Esophagus muscularis mucosa (tissue), 4 donors: ENCODE measurements at regions not wholly inside any gene's neighbourhood (a gene's known extent, or its start where the extent isn't known, plus 50 kb on each side); places are given as distances from the start of the nearest gene placed in this dataset.
"Not testable (repeated sequence)": the region's sequence is repeated elsewhere in the genome, so short reads cannot be mapped to it uniquely, and the experiment has no call there.

Source experiments
- DNase-seq: peaks from one replicate; pipeline ENCODE4 v3.0.0-alpha.2; 2017; ENCODE audit errors: extremely low spot score
- H3K27ac ChIP-seq, 4 donors: fragments of 200-600 bp; sonication (generic); replicated peaks in 1 of 4; 1 replicate in 3 of 4; 2 replicates in 1 of 4; pipeline ENCODE4 v1.5.1; 2016 to 2019; ENCODE audit warnings: mild to moderate bottlenecking in 1 of 4
- H3K27me3 ChIP-seq, 4 donors: fragments of 200-600 bp; sonication (generic); one replicate each; pipeline versions ENCODE4 v1.5.1 to v1.6.0; 2016 to 2019
- H3K36me3 ChIP-seq, 4 donors: fragments of 200-600 bp; sonication (generic); one replicate each; pipeline ENCODE4 v1.5.1; 2016 to 2019
- H3K4me1 ChIP-seq, 4 donors: fragments of 200-600 bp; sonication (generic); one replicate each; pipeline ENCODE4 v1.5.1; 2016 to 2019
- H3K4me3 ChIP-seq, 4 donors: fragments of 200-600 bp; sonication (generic); 1 replicate in 2 of 4; 2 replicates in 2 of 4; pipeline ENCODE4 v1.5.1; 2016 to 2019; ENCODE audit warnings: mild to moderate bottlenecking in 4 of 4, moderate library complexity in 1 of 4
- H3K9me3 ChIP-seq, 4 donors: fragments of 200-600 bp; sonication (generic); 1 replicate in 3 of 4; 2 replicates in 1 of 4; pipeline ENCODE4 v1.5.1; 2016 to 2019
- EP300 ChIP-seq: sonication (generic); formaldehyde crosslinking; IDR thresholded peaks from one replicate; pipeline ENCODE4 v1.6.1; 2017; ENCODE audit warnings: antibody characterized with exemption
- POLR2A ChIP-seq: fragments of 450-650 bp; IDR thresholded peaks from one replicate; pipeline ENCODE4 v1.6.1; 2017; ENCODE audit warnings: antibody characterized with exemption, moderate library complexity, mild to moderate bottlenecking, low read depth
- POLR2AphosphoS5 ChIP-seq, 2 donors: sonication (generic); formaldehyde crosslinking; IDR thresholded peaks; one replicate each; pipeline ENCODE4 v1.6.1; 2017; ENCODE audit warnings: antibody characterized with exemption in 2 of 2
- WGBS: methylation state at CpG from one replicate; pipeline ENCODE4 v1.1.5; 2018; 5-methylcytosine and 5-hydroxymethylcytosine counted together
- intact Hi-C: fragments of 100-400 bp; cut with DNase I; formaldehyde crosslinking; loops from one replicate; pipeline ENCODE4 v1.15.1; 2023
- TF ChIP-seq, protein P1 (sequence below), 3 experiments: fragments of 200-600 bp in 2 of 3; fragments of 450-650 bp in 1 of 3; sonication (generic) in 2 of 3; IDR thresholded peaks; one replicate each; pipeline ENCODE4 v1.5.1; 2017 to 2019; ENCODE audit warnings: antibody characterized with exemption in 3 of 3, mild to moderate bottlenecking in 2 of 3, moderate library complexity in 1 of 3

DNA sequence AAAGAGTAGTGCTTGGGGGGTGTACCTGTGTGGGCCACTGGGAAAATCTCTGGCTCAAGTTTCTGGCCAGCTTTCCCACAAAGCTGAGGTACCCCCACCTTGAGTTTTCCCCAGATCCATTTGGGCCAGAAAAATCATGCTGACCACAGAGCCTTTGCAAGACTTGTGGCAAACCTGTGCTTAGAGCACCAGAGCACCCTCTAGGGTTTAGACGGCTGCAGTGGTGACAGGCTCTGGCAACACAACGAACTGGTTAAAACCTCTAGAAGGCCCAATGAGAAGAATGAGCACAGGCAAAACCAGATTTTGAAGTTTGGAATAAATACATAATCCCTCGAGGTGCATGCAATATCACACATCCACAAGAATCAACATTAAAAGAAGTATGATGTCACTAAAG, 290.7 kb upstream of the FOLH1 start:
- Histone ChIP-seq H3K36me3 (no peaks in the 10 kb centered on the region), H3K4me3 (no peak overlapping the region), H3K27ac (no peak overlapping the region), H3K27me3 (no peaks in the 10 kb centered on the region), H3K4me1 (no peaks in the 10 kb centered on the region), H3K9me3 (no peaks in the 10 kb centered on the region)
- 86% methylated on average over 3 of the region's 3 CpGs for WGBS
- TF ChIP-seq EP300 (no peak), POLR2A (no peak), POLR2AphosphoS5 (IDR thresholded peaks at IDR 0.05) (no peak)
- TF ChIP-seq, protein P1, sequence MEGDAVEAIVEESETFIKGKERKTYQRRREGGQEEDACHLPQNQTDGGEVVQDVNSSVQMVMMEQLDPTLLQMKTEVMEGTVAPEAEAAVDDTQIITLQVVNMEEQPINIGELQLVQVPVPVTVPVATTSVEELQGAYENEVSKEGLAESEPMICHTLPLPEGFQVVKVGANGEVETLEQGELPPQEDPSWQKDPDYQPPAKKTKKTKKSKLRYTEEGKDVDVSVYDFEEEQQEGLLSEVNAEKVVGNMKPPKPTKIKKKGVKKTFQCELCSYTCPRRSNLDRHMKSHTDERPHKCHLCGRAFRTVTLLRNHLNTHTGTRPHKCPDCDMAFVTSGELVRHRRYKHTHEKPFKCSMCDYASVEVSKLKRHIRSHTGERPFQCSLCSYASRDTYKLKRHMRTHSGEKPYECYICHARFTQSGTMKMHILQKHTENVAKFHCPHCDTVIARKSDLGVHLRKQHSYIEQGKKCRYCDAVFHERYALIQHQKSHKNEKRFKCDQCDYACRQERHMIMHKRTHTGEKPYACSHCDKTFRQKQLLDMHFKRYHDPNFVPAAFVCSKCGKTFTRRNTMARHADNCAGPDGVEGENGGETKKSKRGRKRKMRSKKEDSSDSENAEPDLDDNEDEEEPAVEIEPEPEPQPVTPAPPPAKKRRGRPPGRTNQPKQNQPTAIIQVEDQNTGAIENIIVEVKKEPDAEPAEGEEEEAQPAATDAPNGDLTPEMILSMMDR (IDR thresholded peaks at IDR 0.05) = no peak
- no peak for DNase-seq
- intact Hi-C loops = no loop called here

DNA sequence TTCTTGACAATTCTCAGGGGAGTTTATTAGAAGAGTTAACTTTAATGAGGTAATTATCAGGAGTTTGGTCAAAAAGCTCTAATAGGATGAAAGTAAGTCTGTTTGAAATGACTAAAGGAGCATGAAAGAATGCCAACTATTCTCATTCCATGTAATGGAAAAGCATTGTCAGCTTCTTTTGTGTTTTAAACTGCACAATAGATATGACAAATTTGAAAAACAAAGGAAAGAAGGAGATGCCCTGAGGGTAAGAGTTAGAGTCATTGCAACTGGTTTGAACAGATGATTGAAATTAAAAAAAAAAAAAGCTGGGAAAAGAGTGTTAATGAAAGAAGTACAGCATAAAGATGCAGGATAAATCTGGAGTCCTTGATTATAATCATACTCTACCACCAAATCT, 296.8 kb upstream of the FOLH1 start:
- intact Hi-C loops = no loop called here
- no peaks in the 10 kb centered on the region for H3K9me3 ChIP-seq
- no peak overlapping the region for H3K4me3 ChIP-seq
- H3K36me3 ChIP-seq = no peaks in the 10 kb centered on the region
- no peaks in the 10 kb centered on the region for H3K4me1 ChIP-seq
- H3K27me3 ChIP-seq = no peaks in the 10 kb centered on the region
- no peak overlapping the region for H3K27ac ChIP-seq
- TF ChIP-seq, protein P1 (IDR thresholded peaks at IDR 0.05) = no peak
- TF ChIP-seq POLR2A (no peak), EP300 (no peak), POLR2AphosphoS5 (IDR thresholded peaks at IDR 0.05) (no peak)
- DNase-seq = no peak

DNA sequence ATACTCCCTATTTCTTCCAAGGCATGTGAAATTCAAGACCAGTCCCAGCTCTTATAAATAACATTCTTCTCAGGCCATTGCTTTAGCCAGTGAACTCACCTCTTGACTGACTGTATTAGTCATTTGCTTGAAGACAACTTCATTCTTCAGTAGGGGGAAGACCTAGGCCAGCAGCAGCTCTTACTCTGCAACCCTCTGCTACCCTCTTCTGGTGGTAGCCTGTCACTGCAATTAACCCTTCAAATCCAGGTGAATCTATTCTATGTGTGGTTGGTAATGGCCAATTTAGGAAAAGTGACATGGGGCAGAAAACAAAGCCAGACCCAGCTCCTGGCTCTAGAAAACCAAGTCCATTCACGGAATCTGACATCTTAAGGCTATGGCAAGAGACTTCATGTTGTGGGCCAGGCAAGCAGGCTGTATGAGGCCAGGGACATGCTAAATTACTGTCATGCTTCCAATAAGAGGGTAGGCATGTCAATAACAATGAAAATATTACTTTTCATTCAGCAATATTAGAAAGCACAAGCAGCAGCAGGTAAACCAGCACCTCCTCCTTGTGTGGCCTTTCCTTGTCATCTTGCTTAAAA, 317.9 kb upstream of the FOLH1 start:
- DNase-seq, intact Hi-C loops: not testable (repeated sequence)
- TF ChIP-seq, protein P1 (IDR thresholded peaks at IDR 0.05) = peak in 2 of 3 experiments; percentile 32 to 46

DNA sequence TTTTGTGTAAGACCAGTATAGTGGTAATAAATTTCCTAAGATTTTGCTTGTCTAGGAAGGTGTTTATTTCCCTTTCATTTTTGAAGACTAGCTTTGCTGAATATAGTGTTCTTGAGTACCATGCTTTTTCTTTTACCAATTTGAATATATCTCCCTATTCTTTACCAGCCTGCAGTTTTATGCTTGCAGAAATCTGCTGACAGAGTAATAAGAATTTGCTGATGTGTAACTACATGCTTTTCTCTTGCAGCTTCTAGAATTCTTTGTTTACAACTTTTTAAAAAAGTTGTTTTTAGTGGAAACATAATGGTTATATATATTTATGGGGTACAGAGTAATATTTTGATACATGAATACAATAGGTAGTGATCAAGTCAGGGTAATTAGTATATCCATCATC, 324.8 kb upstream of the FOLH1 start:
- Histone ChIP-seq H3K36me3 (no peaks in the 10 kb centered on the region), H3K4me3 (no peak overlapping the region), H3K27ac (no peak overlapping the region), H3K4me1 (no peaks in the 10 kb centered on the region), H3K27me3 (no peaks in the 10 kb centered on the region), H3K9me3 (no peaks in the 10 kb centered on the region)
- intact Hi-C loops = no loop called here
- TF ChIP-seq EP300 (no peak), POLR2A (no peak), POLR2AphosphoS5 (IDR thresholded peaks at IDR 0.05) (no peak)
- DNase-seq = no peak

More for the DNA sequence above, 317.9 kb upstream of the FOLH1 start:
- not testable (repeated sequence) for H3K27me3 ChIP-seq, H3K36me3 ChIP-seq, H3K9me3 ChIP-seq, H3K27ac ChIP-seq, H3K4me3 ChIP-seq, H3K4me1 ChIP-seq
- 13% methylated on average over 1 of the region's 1 CpG for whole genome bisulfite sequencing

DNA sequence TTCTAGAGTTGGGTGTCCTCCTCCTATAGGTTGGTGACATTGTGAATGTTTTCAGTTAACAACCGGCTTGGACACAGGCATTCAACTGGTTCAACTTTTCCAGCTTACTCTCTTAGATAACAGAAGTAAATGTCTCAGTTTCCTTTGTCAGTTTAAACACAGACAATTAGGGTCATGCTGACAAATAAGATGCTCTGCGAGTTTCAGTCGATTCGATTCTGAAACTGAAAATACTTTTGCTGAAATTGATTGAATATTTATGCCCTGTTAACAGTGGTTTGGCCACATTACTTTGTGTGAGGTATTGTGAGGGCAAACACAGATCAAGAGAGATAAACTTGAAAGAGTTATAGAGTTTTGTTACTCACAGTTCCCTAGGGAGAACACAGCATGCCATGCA, 330.5 kb upstream of the FOLH1 start:
- DNase-seq, H3K4me1 ChIP-seq, intact Hi-C loops, H3K4me3 ChIP-seq, H3K27me3 ChIP-seq, H3K27ac ChIP-seq, H3K9me3 ChIP-seq, H3K36me3 ChIP-seq: not testable (repeated sequence)
- 86% methylated on average over 4 of the region's 4 CpGs for WGBS

DNA sequence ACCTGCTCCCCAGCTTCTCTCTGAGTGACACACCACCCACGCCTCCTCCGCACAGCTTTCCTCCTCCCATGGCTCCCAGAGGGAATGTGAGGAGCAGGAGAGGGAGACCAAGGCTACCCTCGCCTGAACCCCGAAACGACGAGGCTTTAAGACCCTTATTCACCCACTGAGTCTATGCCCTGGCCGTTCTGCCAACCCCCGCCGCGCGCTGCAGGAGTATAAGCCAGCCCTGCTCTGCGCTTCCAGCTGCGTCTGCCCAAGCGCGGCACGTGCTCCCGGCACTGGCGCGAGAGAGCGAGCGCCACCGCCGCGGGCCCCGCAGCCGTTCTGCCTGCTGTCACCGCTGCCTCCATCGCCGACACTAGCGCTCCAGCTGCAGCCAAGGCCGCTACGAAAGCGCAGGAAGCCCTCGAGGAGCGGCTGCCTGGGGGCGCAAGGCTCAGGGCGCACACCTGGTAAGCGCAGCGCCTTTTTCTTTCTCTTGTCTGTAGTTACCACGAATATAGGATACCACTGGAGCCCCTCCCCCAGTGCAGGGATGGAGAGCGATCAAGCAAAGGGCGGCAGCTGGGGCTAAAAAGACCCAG, 350.0 kb upstream of the FOLH1 start:
- 17% methylated on average over 7 of the region's 42 CpGs for WGBS

DNA sequence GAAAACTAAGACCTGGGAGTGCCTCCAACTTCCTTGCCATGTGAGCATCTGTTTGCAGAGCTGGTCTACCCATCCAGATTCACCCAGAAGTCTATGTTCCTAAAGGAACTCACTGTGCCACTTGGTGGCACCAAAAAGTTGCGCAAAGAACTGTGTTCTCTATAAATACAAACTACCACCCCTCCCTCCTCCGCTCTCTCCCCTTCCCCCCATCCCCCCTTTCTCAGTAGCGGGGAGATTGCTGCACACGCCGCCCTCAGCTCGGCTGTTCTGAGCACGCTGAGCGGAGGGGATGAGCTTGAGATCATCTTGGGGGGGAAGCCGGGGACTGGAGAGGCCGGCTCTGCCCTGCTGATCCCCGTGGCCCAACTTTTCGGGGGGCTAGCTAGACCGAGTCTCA, 352.2 kb upstream of the FOLH1 start:
- intact Hi-C loops, H3K4me3 ChIP-seq, H3K27ac ChIP-seq, H3K36me3 ChIP-seq, DNase-seq, H3K4me1 ChIP-seq, H3K9me3 ChIP-seq: not testable (repeated sequence)
- peaks cover 0 to 30% (median 0%) of the 10 kb centered on the region in 4 donors for H3K27me3 ChIP-seq
- 18% methylated on average over 12 of the region's 13 CpGs for WGBS

More for the DNA sequence above, 350.0 kb upstream of the FOLH1 start:
- H3K36me3 ChIP-seq, H3K4me3 ChIP-seq, H3K9me3 ChIP-seq, intact Hi-C loops, DNase-seq, H3K4me1 ChIP-seq, H3K27ac ChIP-seq: not testable (repeated sequence)
- H3K27me3 ChIP-seq = peaks cover 0 to 30% (median 0%) of the 10 kb centered on the region in 4 donors

DNA sequence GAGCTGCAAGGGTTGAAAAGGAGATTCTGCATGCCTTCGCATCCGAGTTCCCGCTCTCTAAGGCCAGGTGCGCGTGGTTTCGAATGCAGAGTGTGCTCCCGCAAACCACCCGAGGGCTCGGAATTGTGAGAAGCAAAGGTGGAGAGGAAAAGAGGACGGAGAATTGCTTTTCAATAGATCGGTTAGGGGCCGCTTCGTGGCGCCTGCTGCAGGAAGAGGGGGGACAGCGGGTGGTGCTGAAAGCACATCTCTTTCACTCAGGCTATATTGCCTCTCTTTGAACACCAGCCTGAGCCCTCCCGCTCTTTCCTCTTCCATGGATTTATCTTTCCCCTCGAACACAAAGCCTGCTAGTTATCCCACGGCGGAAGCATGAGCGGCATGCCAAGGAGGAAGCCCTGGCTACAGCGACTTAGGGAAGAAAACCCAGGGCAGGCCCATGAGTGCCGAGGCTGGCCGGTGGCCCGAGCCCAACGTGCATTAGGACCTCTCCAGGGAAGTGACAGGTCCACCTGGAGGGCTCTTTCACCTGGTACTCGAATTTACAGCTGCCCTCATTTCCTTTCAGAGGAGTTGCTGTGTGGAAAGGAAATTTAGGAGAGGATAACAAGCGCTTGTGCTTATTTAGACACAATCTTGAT, 353.0 kb upstream of the FOLH1 start:
- H3K27ac ChIP-seq, intact Hi-C loops, H3K4me1 ChIP-seq, H3K9me3 ChIP-seq, H3K4me3 ChIP-seq, DNase-seq, H3K36me3 ChIP-seq: not testable (repeated sequence)
- peaks cover 0 to 30% (median 0%) of the 10 kb centered on the region in 4 donors for H3K27me3 ChIP-seq
- WGBS = 14% methylated on average over 26 of the region's 27 CpGs

DNA sequence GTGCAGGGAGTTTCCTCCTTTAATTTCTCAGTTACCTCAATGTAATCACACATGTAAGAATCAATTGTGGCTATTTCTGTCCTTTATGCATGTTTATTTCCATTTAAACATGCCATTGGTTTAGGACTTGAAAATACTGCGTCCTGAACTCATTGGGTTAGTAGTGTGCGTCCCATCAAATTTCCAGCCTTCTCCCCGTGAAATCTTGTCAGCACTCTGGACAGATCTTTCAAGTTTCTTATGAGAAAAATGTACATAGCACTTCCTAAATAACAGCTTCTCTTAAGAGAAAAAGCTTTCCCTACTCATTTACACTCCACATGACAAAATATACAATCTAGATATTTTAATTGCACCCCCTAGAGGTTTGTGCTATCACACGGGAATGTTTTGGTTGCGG, 353.9 kb upstream of the FOLH1 start:
- H3K36me3 ChIP-seq, H3K4me3 ChIP-seq, H3K27ac ChIP-seq, DNase-seq, H3K4me1 ChIP-seq, intact Hi-C loops, H3K9me3 ChIP-seq: not testable (repeated sequence)
- peaks cover 0 to 30% (median 0%) of the 10 kb centered on the region in 4 donors for H3K27me3 ChIP-seq
- 56% methylated on average over 5 of the region's 5 CpGs for WGBS
